AG20443 (cell line): ENCODE measurements at regions not wholly inside any gene's neighbourhood (a gene's known extent, or its start where the extent isn't known, plus 50 kb on each side); places are given as distances from the start of the nearest gene placed in this dataset.

Experiments used
- DNase-seq: peaks from one replicate; pipeline ENCODE4 v3.0.0; 2012; ENCODE audit warnings: low spot score, mixed read lengths

DNA sequence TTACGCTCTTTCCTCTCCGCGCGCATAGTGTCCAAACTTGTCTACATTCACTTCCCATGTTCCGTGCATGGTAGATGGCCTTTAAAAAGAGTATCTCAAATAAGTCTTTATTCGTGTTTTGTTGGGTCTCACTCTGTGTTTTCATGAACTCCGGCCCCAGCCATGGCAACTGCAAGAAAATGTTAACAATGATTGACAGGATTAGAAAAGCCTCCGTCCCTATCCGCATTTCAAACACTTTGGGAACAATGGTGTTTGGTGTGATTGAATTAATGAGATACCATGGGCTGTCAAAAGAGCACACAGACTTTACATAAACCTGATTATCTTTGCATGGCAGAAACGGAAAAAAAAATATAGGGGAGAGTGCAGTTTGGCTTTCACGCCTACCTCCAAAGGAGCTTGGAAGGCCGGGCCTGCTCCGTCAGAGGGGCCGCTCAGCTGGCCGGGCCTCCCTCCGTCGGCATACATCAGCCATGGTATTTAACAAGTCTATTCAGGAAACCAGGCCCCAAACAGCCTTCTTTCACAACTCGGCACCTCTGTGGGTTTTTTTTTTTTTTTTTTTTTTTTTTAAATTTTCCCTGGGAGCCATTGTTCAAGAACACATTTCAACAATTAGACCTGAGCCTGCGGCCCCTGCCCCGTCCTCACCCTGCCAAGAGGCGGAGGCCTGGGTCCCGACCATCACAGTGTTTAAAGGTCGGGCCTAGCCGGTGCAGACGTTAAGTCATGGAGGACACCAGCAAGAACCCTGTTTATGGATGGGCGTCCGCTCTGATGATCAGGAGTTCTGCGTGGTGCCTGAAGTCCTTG, 323.8 kb upstream of the IRX4 start:
- DNase-seq = no peak

DNA sequence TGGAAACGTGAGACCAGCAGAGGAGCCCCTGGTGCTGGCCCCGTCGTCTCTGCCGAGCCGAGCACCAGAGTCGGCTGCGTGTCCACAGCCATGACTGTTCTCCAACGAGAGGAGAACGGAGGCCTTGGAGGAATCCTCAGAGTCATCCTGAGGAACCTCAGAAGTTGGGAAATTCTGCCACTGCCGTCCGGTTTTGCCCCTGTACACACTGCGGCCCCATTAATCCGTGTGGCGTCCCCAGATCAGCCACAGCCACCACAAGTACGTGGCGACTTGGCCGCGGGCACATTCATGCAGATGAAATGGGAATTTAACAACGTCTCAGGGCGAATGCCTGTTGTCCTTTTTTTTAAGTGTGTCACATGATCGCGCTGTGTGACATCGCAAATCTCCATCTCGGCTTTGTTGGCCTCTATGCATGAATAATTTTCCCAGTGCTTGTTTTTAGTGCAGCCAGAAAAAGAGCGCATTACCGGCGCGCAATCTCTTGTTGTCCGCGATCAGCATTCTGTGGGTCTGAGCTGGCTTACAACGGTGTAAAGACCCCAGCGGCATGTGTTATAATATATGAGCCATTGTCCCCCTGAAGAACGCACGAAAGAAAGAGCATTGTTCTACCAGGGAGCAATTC, 323.0 kb upstream of the IRX4 start:
- no peak for DNase-seq

DNA sequence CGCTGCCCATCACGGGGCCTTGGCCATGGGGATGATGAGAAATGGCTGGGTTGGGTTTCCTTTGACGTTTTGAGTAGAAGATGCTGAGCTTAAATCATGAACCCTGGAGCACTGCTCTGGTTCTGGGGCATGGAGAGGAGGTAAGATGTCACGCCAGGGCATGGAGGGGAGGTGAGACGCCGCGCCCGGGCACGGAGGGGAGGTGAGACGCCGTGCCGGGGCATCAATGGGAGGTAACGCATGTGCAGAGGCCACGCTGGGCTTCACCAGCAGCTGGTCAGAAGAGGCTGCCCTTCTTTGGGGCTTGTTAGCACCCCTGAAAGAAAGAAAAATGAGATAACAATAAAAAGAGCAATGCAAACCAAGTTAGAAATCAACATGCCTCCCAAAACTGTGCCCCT, 322.5 kb upstream of the IRX4 start:
- DNase-seq = no peak

DNA sequence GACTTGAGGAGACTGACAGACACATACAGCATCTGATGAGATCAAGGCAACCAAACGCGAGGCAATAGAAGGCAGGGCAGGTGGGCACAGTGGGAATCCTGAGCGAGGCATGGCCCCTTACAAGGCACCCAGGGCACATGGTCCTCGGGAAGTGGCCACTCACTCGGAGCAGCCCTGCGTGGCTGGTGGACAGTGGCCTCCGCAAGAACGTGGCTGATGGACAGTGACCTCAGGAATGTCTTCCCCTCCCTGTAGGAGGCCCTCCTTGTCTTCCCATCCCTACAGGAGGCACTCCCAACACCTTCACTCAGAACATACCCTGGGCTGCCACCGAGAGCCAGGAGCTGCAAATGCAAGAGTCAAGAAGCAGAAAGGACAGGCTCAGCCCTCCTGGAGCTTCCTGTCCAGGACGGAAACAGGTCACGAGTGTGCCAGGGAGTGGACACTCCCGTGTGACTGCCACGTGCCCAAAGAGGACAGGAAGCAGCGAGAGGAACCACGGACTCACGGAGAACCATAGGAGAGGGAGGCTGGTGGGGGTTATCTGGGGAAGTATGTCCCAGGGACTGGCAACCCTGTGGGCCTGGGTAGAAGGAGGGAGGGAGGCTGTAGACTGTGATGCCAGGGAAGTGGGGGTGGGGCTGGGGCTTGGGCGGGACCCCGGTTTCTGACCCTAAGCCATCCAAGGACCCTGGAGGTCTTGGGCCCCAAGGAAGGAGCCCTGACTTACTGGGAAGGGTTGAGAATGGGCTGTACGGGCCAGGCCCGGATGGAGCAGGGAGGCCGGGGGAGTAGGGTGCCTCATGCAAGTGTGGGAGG, 321.9 kb upstream of the IRX4 start:
- DNase-seq = no peak

DNA sequence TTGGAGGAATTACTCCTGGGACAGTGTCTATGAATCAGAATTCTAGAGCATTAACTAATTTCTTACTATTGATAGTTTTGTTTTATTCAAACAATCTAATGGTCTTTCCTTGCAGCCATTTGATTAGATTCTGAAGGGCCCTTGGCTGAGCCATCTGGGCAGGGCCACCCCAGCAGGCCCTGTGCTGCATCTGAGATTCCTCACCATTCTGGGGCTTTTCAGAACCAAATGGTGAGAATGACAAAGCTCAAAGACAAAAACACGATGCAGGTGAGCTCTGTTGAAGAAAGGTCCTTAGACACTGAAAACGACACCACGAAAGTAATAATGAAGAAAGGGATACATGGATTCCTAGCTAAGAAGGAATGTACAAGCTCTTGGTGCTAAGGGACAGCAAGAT, 321.0 kb upstream of the IRX4 start:
- DNase-seq = no peak

DNA sequence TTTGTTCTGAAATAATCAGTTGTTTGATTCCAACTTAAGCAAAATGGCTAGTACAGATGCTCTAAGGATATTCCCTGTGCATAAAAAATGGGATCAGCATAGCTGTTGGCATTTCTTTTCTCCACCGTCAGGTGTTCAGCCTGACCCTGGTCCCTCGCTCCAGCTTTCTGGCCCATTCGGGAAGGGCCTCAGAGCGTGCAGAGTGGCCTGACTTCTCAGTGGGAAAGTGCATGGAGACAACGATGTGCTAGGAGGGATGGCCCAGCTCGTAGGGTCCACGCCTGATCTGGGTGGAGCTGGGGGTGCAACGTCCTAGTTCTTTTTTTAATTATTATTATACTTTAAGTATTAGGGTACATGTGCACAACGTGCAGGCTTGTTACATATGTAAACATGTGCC, 319.1 kb upstream of the IRX4 start:
- DNase-seq = no peak

DNA sequence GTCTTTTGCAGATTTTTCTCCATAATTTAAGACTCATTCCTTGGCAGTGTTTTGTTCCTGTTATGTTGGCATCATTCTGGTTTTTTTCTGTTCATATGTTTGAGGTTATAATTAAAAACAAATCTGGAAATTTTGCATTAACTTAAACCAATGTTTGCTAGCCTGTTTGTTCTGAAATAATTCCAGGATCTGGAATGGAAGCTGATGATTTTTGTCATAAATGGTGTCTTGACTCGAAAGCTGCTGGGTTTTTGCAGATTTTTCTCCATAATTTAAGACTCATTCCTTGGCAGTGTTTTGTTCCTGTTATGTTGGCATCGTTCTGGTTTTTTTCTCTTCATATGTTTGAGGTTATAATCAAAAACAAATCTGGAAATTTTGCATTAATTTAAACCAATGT, 318.7 kb upstream of the IRX4 start:
- no peak for DNase-seq

DNA sequence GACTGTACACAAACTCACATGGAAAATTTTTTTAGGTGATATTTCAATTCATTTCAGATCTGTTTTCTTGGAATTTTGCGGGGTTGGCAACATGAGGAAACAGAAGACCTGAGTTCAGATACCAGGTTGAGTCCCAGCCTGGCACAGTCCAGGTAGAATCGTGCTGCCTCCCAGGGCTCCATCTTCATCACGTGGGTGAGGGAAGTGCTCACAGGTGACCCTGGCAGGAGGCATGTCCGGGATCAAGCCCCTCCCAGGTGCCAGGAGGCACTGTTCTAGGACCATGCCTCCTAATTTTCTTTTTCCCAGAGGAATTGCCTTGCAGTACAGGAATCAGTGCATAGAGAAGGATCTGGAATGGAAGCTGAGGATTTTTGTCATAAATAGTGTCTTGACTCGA, 318.3 kb upstream of the IRX4 start:
- DNase-seq = no peak

DNA sequence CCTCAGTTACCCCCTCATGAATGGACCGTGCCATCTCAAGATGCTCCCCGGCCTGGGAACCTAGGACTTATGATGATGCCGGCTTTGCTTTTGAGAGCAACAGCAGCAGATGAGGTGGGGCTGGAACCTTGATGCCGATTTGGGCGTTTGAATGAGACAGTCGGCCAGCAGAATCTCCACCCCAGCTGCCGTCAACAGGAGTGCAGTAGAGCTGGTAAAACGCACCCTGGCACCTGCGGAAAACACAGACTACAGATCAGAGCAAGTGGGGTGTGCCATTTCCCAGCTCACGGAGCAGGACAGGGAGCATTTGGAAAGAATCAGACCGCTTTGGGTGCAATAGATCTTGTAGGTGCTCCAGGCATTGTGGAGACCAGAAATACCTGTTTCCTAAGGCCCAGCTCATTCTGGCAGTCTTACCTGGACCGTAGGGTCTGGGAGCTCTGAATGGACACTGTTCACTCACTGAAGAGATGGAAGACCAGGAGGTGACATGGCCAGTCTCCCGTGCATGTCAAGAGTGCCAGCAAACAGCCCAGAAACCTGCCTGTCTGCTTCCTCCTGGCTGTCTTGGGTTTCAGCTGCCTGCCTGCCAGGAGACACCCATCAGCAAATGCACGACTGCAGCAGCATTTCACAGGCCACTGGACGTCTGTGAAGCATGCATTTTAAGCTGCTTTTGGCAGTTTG, 317.7 kb upstream of the IRX4 start:
- no peak for DNase-seq

DNA sequence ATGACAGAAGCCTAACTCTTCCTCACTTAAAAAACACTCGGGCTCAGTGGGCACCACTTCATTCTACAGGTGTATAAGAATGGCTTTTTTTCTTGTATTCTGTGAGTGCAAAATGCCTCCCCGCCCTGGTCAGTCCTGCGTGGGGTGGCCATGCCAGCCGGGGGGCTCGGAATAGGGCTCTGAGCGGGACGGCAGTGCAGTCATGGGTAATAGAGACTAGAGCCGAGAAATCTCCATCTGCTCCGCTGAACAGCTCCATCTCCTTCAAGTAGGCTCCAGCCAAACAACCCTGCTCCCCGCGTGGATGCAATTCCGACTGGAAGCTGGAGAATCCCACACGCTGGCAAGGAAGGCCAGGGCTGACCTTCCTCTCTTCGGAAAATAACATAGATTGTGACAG, 317.0 kb upstream of the IRX4 start:
- no peak for DNase-seq

DNA sequence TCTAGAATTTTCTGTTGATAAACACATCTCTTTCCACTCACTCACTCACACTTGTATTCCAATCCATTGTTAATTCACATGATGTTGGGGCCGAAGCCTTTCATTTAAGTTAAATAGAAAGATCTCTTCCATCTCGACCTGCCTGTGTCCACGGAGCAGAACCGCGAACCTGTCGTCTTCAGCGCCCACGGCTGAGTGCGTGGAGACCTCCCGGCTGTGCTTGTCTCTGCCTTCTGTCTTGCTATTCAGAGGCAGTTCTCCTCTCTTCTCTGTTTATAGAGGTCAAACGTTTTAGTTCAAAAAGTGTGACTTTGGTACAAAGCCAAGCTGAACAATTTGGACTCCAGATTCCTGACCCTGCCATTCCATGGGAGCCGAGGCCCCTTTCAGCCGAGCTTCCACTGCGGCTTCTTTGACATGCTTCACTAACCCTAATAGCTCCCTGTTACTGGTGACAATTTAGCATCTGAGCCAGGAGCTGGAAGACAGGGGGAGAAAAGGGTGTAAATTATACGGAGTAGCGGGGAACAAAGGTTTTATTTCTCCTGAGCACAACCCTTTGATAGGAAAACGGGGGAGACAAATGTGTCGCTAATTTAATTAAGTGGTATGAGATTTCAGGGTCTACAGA, 314.4 kb upstream of the IRX4 start:
- DNase-seq = no peak

DNA sequence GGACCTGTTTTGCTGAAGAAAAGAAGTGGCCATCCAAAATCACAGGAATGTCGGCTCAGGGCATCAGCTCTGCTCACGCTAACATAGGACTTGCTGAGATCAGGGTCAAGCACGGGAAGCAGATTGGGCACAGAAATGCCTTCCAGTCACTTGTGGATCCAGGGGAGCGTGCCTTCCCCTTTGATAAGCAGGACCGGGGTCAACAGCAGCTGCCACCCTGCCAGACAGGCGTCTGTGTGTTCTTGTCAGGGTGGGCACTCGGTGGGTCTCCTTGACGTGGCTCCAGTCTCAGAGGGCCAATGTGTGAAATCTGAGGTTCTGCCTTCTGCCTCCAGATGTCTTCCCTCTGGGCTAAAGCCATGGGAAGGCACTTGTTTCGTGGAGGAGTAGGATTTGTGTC, 313.7 kb upstream of the IRX4 start:
- DNase-seq = no peak

DNA sequence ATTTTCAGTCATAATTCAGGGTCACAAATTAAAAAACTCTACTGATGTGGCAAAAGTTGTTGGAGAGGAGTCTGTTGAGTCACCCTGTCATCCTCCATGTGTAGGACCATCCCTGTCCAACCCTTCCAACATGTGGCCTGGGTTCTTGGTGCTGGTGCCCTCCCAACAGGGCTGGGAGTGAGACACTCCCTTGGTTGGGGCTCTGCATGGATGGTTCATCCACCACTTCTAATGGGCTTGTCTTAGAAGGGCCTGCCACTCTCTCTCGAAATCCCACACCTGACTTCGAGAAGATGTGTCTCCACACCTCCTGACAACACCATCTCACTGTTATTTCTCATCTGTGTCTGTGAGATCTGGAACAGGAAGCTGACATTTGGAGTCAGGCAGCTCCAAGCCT, 312.2 kb upstream of the IRX4 start:
- no peak for DNase-seq

DNA sequence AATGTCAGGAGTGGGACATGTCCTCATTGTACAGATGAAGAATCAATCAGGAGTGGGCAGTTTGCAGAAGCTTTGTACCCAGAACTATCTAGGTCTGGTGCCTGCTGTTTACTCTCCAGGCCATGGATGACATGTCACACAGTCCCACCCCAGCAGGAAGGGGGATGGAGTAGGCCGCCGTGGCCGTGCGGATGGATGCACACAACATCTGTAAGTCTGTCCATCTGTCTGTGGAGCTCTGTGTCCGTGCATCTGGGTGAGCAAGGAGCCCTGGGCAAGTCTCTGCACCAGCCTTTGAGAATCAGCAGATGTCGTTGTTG, 311.5 kb upstream of the IRX4 start:
- DNase-seq = no peak

DNA sequence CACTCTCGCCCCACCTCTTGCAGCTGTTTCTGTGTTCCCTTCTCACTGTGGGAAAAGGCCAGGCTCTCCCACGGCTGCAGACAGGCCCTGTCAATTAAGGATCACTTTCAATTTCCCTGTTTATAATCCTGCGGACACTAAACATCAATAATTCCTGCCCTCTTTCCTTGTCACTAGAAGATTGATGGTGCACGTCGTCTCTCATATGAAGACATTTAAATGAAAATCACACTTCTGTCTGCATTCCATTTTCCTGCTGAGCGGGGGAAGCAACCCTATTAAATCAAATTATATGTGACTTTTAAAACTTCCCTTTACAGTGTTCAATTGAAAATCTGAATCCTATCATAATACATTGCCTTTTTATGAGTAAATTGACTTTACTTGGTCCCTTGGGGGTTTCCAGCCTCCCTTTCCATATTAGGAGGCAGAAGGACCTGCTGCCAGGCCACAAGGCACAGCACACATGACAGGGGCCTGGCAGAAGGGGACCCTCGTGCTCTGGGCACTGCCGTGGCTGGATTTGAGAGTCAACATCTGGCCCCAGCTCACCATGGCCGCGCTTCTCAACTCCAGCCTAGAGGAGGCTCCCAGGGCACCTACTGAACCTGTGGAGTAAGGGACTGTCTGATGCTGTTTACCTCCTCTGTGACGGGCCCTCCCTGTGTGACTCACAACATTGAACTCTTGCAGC, 311.0 kb upstream of the IRX4 start:
- DNase-seq = no peak

DNA sequence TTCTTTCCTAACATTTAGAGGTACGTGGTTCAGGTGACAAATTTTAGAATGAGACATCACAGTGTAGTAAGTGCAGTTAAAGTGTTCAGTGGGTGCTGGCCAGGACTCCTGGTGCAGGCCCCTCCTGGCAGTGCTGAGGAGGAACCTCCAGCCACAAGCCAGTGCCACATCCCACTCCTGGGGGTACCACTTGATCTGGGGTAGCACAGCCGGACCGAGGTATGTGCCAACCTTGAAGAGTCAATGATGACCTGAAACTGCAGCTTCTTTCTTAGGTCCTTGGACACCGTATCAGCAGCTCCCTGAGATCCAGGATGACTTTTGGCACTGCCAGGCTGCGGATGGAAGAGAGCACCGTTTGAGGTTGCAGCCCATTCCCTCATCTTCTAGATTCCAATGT, 310.4 kb upstream of the IRX4 start:
- no peak for DNase-seq

DNA sequence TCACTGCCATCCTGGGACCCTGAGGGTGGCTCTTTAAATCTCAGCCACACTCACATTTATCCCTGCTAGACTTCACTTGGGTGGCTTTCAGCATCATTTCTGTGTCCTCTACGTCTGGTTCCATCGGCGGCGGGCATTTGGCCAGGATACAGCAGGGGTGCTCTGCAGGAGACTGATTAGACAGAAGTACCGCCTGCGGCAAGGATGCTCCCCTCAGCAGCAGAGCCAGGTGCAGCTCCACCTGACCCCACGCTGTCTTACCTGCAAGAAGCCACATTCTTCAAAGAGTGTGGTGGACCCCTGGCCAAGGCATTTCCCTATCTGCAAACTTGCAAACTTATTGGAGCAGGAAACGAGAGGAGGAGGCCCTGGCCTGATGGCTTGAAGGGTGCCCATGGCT, 309.8 kb upstream of the IRX4 start:
- no peak for DNase-seq

DNA sequence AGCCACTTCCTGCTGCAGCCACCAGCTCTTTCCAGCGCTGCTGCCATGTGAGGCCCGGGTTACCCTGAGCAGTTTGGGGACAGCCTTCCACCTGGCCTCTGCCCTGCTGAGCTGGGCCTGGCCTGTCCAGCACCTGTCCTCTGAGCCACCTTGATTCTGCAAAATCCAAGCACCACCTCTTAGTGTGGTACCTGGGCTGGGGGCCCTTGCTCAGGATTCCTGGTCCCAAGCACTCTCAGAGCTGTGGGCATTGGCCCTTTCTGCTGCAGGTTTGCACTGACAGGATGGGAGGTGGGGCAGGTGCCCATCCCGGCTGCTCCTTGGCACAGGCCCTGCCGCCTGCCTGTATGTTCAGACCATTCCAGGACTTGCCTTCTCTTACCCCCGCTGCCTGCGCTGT, 309.2 kb upstream of the IRX4 start:
- no peak for DNase-seq

DNA sequence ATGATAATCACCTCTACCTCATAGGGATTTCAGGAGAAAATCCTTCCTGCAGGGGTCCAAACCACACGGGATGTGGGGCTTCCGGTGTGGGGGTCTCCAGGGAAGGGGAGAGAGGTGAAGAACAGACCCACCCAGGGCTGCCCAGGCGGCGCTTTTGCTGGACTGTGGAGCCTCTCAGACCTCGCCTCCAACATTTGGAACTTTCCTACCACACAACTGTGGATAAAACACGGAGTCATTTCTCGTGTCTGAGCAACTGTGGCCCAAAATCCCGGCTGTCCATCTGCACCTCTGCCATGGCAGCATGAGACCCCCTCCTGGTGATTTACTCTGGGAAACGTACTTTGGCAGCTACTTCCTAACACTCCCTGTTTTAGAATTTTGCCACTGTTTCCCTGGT, 307.8 kb upstream of the IRX4 start:
- no peak for DNase-seq

DNA sequence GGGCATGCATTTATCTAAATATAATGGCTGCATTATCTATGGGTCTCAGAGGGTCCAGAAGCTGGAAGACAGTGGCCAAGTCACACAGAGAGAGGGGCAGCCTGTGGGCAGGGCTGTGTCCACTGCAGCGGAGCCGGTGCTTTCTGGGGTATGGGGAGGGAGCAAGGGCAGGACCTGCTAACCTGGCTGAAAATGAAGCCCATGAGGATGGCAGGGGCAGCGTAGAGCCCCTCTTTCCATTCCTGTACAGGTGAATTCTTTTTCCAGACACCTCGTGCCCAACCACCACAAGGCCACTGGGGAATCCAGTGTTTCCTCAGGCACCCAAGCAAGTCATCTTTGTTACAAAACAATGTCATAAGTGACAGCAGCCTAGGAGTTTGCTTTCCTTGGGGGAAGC, 305.9 kb upstream of the IRX4 start:
- no peak for DNase-seq

DNA sequence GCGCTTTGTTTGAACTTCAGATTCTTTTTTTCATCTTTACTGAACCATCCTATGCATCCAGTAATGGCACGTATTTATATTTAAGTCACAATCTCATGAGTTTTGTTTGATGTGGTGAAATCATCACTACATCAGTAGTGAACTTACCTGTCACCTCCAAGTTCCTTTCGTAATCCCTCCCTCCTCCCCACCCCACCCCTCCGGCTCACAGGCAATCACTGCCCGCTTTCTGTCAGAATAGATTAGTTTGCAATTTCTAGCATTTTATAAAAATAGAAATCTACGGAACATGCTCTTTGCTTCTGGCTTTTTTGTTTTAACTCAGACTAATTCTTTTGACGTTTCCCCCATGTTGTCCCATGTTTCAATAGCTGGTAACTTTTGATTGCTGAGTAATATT, 305.4 kb upstream of the IRX4 start:
- DNase-seq = no peak

DNA sequence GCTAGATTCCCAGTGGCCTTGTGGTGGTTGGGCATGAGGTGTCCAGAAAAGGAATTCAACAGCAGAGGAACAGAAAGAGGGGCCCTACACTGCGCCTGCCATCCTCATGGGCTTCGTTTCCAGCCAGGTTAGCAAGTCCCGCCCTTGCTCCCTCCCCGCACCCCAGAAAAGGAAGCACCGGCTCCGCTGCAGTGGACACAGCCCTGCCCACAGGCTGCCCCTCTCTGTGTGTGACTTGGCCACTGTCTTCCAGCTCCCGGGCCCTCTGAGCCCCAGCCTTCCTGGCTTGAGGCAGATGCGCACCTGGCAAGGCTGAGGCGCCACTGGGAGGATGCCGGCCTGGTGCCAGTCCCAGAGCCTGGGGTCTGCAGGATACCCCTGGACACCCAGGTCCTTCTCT, 305.0 kb upstream of the IRX4 start:
- no peak for DNase-seq
